GM23338 (cell line): ENCODE measurements at regions not wholly inside any gene's neighbourhood (a gene's known extent, or its start where the extent isn't known, plus 50 kb on each side); places are given as distances from the start of the nearest gene placed in this dataset.

Experiments
- ATAC-seq: fragments of 200-7000 bp; cut with Tn5 transposase; 3 replicates; pipeline ENCODE4 v1.9.1; 2020
- DNase-seq: peaks from one replicate; pipeline ENCODE4 v3.0.0-alpha.2; 2015; ENCODE audit warnings: low spot score
- H2AFZ ChIP-seq: fragments of 200-600 bp; sonication (generic); 2 replicates; pipeline ENCODE4 v1.8.0; 2016; ENCODE audit warnings: antibody characterized with exemption, mild to moderate bottlenecking, moderate library complexity
- H3F3A ChIP-seq: fragments of 200-600 bp; sonication (generic); replicated peaks from 2 replicates; pipeline ENCODE4 v1.8.0; 2017; ENCODE audit warnings: antibody characterized with exemption, mixed run types, low read depth
- H3K27ac ChIP-seq: fragments of 200-600 bp; sonication (generic); 2 replicates; pipeline ENCODE4 v1.6.1; 2016; ENCODE audit warnings: low read depth
- H3K27me3 ChIP-seq: fragments of 200-600 bp; sonication (generic); 2 replicates; pipeline ENCODE4 v1.8.0; 2016; ENCODE audit warnings: mild to moderate bottlenecking, mixed run types, moderate library complexity; ENCODE audit not compliant: insufficient read depth
- H3K36me3 ChIP-seq: fragments of 200-600 bp; sonication (generic); 2 replicates; pipeline ENCODE4 v1.8.0; 2016; ENCODE audit warnings: mild to moderate bottlenecking; ENCODE audit not compliant: insufficient read depth
- H3K4me1 ChIP-seq: fragments of 200-600 bp; sonication (generic); 2 replicates; pipeline ENCODE4 v1.8.0; 2016; ENCODE audit warnings: mild to moderate bottlenecking, moderate library complexity; ENCODE audit not compliant: insufficient read depth
- H3K4me2 ChIP-seq: fragments of 200-600 bp; sonication (generic); 2 replicates; pipeline ENCODE4 v1.7.1; 2017; ENCODE audit warnings: mixed run types
- H3K4me3 ChIP-seq: fragments of 200-600 bp; sonication (generic); 2 replicates; pipeline ENCODE4 v1.6.1; 2016; ENCODE audit warnings: mixed run types
- H3K79me2 ChIP-seq: fragments of 200-600 bp; sonication (generic); replicated peaks from 2 replicates; pipeline ENCODE4 v1.8.0; 2017; ENCODE audit warnings: mild to moderate bottlenecking; ENCODE audit not compliant: insufficient read depth
- H3K9me2 ChIP-seq: fragments of 200-600 bp; sonication (generic); 2 replicates; pipeline ENCODE4 v1.8.0; 2017; ENCODE audit not compliant: insufficient read depth
- H4K20me1 ChIP-seq: fragments of 200-600 bp; sonication (generic); replicated peaks from 2 replicates; pipeline ENCODE4 v1.8.0; 2017; ENCODE audit warnings: mild to moderate bottlenecking; ENCODE audit not compliant: insufficient read depth
- H3K27ac Mint-ChIP-seq: 2 replicates; pipeline ENCODE4 v1.8.0; 2020; ENCODE audit warnings: inconsistent platforms, mild to moderate bottlenecking, moderate library complexity, mixed read lengths
- H3K27me3 Mint-ChIP-seq: 3 replicates; pipeline ENCODE4 v1.8.0; 2022; ENCODE audit warnings: low read depth, mild to moderate bottlenecking, moderate library complexity, mixed read lengths, inconsistent platforms; ENCODE audit not compliant: insufficient read depth, poor library complexity
- H3K36me3 Mint-ChIP-seq: 3 replicates; pipeline ENCODE4 v1.8.0; 2021; ENCODE audit warnings: low read depth, mild to moderate bottlenecking, inconsistent platforms, moderate library complexity, mixed read lengths
- H3K4me1 Mint-ChIP-seq: 3 replicates; pipeline ENCODE4 v1.8.0; 2020; ENCODE audit warnings: mild to moderate bottlenecking, inconsistent platforms, mixed read lengths
- H3K4me3 Mint-ChIP-seq: 3 replicates; pipeline ENCODE4 v1.8.0; 2021; ENCODE audit warnings: moderate library complexity, mild to moderate bottlenecking, inconsistent platforms, mixed read lengths
- H3K9me3 Mint-ChIP-seq: 3 replicates; pipeline ENCODE4 v1.8.0; 2020; ENCODE audit warnings: moderate library complexity, mild to moderate bottlenecking, inconsistent platforms, mixed read lengths
- CREB1 ChIP-seq: fragments of 250-450 bp; sonication (Bioruptor Pico); IDR thresholded peaks from 2 replicates; pipeline ENCODE4 v1.5.0; 2020; ENCODE audit warnings: low read depth, mild to moderate bottlenecking, moderate library complexity
- EZH2 ChIP-seq: fragments of 200-600 bp; sonication (generic); IDR thresholded peaks from one replicate; pipeline ENCODE4 v1.8.0; 2017; ENCODE audit warnings: antibody characterized with exemption, mild to moderate bottlenecking, low read depth; ENCODE audit not compliant: unreplicated experiment
- EZH2phosphoT487 ChIP-seq: fragments of 200-600 bp; sonication (generic); IDR thresholded peaks from one replicate; pipeline ENCODE4 v1.8.1; 2018; ENCODE audit warnings: antibody characterized with exemption; ENCODE audit not compliant: unreplicated experiment
- JUNB ChIP-seq: IDR thresholded peaks from one replicate; pipeline ENCODE4 v1.6.1; 2016; ENCODE audit warnings: antibody characterized with exemption; ENCODE audit not compliant: unreplicated experiment
- NANOG ChIP-seq: IDR thresholded peaks from 2 replicates; pipeline ENCODE4 v1.6.1; 2016; ENCODE audit warnings: antibody characterized with exemption, borderline replicate concordance
- STAT1 ChIP-seq: IDR thresholded peaks from one replicate; pipeline ENCODE4 v1.6.1; 2016; ENCODE audit warnings: antibody characterized with exemption; ENCODE audit not compliant: unreplicated experiment
- ZNF114 ChIP-seq: fragments of 250-450 bp; sonication (Bioruptor Pico); IDR thresholded peaks from 2 replicates; pipeline ENCODE4 v1.5.0; 2020; ENCODE audit warnings: mild to moderate bottlenecking, moderate library complexity
- ZNF331 ChIP-seq: fragments of 250-450 bp; sonication (Bioruptor Pico); IDR thresholded peaks from 2 replicates; pipeline ENCODE4 v1.5.0; 2020; ENCODE audit warnings: low read depth, mild to moderate bottlenecking, moderate library complexity
- TF ChIP-seq, protein P1 (sequence below): fragments of 250-450 bp; sonication (Bioruptor Pico); IDR thresholded peaks from 2 replicates; pipeline ENCODE4 v1.5.0; 2020; ENCODE audit warnings: mild to moderate bottlenecking, moderate library complexity
- TF ChIP-seq, protein P2 (sequence below), 2 experiments: fragments of 200-600 bp in 1 of 2; sonication (generic) in 1 of 2; conservative IDR thresholded peaks; 2 replicates each; pipeline versions ENCODE4 v1.5.1 to v1.6.1; 2016 to 2017; ENCODE audit warnings: antibody characterized with exemption in 2 of 2, low read depth in 2 of 2, mild to moderate bottlenecking in 2 of 2, moderate library complexity in 1 of 2
- TF ChIP-seq, protein P3 (sequence below): IDR thresholded peaks from one replicate; pipeline ENCODE4 v1.6.1; 2018; ENCODE audit warnings: antibody characterized with exemption; ENCODE audit not compliant: unreplicated experiment

DNA sequence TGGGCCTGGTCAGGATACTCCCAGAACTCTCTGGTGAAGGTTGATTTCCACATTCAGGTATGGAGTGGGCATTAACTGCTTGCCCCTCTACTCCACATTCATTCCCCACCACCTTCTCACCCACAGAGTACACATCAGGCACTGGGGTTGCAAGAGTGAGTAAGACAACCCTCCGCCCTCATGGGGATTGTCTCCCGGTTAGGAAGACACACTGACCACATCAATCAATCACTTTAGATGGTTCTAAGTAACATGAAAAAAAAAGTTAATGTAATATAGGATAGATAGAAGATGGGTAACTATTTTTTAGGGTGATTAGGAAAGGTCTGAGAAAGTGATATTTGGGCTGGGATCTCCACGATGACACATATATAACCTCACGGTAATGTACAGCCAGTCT lies 116.0 kb upstream of the NEO1 start:
- Histone ChIP-seq H3K9me2 (peaks cover 6% of the 10 kb centered on the region; the same call in 1 of the 2 replicates), H3K4me2 (no peak overlapping the region), H3K4me1 (no peaks in the 10 kb centered on the region), H3K27ac (no peak overlapping the region), H3K4me3 (no peak overlapping the region), H3K27me3 (no peaks in the 10 kb centered on the region), H2AFZ (no peak overlapping the region), H3K79me2 (no peaks in the 10 kb centered on the region), H3F3A (no peaks in the 10 kb centered on the region), H4K20me1 (no peaks in the 10 kb centered on the region), H3K36me3 (no peaks in the 10 kb centered on the region)
- DNase-seq (no peak), ATAC-seq (no peak)
- Mint-ChIP-seq H3K36me3 (no peaks in the 10 kb centered on the region), H3K27ac (no peak overlapping the region), H3K27me3 (no peaks in the 10 kb centered on the region), H3K4me1 (peaks cover 18% of the 10 kb centered on the region), H3K4me3 (no peak overlapping the region), H3K9me3 (no peaks in the 10 kb centered on the region; the same call in 2 of the 3 replicates)
- TF ChIP-seq CREB1 (CRISPR knock-in tag) (no peak), EZH2phosphoT487 (no peak), ZNF331 (CRISPR knock-in tag) (no peak), NANOG (no peak), STAT1 (no peak)
- TF ChIP-seq, protein P1, sequence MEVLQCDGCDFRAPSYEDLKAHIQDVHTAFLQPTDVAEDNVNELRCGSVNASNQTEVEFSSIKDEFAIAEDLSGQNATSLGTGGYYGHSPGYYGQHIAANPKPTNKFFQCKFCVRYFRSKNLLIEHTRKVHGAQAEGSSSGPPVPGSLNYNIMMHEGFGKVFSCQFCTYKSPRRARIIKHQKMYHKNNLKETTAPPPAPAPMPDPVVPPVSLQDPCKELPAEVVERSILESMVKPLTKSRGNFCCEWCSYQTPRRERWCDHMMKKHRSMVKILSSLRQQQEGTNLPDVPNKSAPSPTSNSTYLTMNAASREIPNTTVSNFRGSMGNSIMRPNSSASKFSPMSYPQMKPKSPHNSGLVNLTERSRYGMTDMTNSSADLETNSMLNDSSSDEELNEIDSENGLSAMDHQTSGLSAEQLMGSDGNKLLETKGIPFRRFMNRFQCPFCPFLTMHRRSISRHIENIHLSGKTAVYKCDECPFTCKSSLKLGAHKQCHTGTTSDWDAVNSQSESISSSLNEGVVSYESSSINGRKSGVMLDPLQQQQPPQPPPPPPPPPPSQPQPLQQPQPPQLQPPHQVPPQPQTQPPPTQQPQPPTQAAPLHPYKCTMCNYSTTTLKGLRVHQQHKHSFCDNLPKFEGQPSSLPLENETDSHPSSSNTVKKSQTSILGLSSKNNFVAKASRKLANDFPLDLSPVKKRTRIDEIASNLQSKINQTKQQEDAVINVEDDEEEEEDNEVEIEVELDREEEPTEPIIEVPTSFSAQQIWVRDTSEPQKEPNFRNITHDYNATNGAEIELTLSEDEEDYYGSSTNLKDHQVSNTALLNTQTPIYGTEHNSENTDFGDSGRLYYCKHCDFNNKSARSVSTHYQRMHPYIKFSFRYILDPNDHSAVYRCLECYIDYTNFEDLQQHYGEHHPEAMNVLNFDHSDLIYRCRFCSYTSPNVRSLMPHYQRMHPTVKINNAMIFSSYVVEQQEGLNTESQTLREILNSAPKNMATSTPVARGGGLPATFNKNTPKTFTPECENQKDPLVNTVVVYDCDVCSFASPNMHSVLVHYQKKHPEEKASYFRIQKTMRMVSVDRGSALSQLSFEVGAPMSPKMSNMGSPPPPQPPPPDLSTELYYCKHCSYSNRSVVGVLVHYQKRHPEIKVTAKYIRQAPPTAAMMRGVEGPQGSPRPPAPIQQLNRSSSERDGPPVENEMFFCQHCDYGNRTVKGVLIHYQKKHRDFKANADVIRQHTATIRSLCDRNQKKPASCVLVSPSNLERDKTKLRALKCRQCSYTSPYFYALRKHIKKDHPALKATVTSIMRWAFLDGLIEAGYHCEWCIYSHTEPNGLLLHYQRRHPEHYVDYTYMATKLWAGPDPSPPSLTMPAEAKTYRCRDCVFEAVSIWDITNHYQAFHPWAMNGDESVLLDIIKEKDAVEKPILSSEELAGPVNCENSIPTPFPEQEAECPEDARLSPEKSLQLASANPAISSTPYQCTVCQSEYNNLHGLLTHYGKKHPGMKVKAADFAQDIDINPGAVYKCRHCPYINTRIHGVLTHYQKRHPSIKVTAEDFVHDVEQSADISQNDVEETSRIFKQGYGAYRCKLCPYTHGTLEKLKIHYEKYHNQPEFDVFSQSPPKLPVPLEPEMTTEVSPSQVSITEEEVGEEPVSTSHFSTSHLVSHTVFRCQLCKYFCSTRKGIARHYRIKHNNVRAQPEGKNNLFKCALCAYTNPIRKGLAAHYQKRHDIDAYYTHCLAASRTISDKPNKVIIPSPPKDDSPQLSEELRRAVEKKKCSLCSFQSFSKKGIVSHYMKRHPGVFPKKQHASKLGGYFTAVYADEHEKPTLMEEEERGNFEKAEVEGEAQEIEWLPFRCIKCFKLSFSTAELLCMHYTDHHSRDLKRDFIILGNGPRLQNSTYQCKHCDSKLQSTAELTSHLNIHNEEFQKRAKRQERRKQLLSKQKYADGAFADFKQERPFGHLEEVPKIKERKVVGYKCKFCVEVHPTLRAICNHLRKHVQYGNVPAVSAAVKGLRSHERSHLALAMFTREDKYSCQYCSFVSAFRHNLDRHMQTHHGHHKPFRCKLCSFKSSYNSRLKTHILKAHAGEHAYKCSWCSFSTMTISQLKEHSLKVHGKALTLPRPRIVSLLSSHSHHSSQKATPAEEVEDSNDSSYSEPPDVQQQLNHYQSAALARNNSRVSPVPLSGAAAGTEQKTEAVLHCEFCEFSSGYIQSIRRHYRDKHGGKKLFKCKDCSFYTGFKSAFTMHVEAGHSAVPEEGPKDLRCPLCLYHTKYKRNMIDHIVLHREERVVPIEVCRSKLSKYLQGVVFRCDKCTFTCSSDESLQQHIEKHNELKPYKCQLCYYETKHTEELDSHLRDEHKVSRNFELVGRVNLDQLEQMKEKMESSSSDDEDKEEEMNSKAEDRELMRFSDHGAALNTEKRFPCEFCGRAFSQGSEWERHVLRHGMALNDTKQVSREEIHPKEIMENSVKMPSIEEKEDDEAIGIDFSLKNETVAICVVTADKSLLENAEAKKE (CRISPR knock-in tag): no peak

DNA sequence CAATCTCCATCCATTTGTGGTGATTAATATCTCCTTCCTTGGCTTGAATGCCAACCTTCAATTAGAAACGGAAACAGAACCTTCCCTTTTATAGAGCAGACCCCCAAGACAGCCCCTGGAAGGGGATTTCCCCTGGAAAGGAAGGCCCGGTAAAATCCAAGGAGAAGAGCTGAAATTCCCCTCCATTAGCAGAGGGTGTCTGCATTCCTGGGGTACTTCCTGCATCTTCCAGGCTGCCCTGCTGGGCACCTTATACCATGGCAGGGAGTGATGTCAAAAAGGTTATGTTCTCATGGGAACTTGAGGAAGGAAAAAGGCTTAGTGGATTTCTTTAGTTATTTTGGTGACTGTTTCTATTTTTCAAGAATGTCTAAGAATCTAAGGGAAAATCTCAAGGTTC lies 116.7 kb upstream of the NEO1 start:
- H3K4me1 Mint-ChIP-seq: peaks cover 18% of the 10 kb centered on the region
- H3K27ac Mint-ChIP-seq: no peak overlapping the region
- no peaks in the 10 kb centered on the region for H3K27me3 ChIP-seq
- no peaks in the 10 kb centered on the region for H3K36me3 ChIP-seq
- H3K36me3 Mint-ChIP-seq: no peaks in the 10 kb centered on the region
- H3K9me3 Mint-ChIP-seq: no peaks in the 10 kb centered on the region; the same call in 2 of the 3 replicates
- H3K4me3 Mint-ChIP-seq: no peak overlapping the region
- H3K4me3 ChIP-seq: no peak overlapping the region
- no peak overlapping the region; the same call in 1 of the 2 replicates for H2AFZ ChIP-seq
- DNase-seq: peak; percentile 27
- no peaks in the 10 kb centered on the region for H3F3A ChIP-seq
- H3K79me2 ChIP-seq: no peaks in the 10 kb centered on the region
- no peak overlapping the region for H3K27ac ChIP-seq
- no peaks in the 10 kb centered on the region for H4K20me1 ChIP-seq
- H3K9me2 ChIP-seq: peaks cover 5% of the 10 kb centered on the region; the same call in 1 of the 2 replicates
- H3K4me1 ChIP-seq: no peaks in the 10 kb centered on the region
- peak; percentile 71 for ATAC-seq
- no peak overlapping the region for H3K4me2 ChIP-seq
- H3K27me3 Mint-ChIP-seq: no peaks in the 10 kb centered on the region
- TF ChIP-seq, protein P2, sequence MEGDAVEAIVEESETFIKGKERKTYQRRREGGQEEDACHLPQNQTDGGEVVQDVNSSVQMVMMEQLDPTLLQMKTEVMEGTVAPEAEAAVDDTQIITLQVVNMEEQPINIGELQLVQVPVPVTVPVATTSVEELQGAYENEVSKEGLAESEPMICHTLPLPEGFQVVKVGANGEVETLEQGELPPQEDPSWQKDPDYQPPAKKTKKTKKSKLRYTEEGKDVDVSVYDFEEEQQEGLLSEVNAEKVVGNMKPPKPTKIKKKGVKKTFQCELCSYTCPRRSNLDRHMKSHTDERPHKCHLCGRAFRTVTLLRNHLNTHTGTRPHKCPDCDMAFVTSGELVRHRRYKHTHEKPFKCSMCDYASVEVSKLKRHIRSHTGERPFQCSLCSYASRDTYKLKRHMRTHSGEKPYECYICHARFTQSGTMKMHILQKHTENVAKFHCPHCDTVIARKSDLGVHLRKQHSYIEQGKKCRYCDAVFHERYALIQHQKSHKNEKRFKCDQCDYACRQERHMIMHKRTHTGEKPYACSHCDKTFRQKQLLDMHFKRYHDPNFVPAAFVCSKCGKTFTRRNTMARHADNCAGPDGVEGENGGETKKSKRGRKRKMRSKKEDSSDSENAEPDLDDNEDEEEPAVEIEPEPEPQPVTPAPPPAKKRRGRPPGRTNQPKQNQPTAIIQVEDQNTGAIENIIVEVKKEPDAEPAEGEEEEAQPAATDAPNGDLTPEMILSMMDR (conservative IDR thresholded peaks at IDR 0.05; ENCODE audit: low read depth in 2 of 2): no peak
- TF ChIP-seq ZNF114: no peak
- no peak for TF ChIP-seq JUNB
- TF ChIP-seq, protein P3, sequence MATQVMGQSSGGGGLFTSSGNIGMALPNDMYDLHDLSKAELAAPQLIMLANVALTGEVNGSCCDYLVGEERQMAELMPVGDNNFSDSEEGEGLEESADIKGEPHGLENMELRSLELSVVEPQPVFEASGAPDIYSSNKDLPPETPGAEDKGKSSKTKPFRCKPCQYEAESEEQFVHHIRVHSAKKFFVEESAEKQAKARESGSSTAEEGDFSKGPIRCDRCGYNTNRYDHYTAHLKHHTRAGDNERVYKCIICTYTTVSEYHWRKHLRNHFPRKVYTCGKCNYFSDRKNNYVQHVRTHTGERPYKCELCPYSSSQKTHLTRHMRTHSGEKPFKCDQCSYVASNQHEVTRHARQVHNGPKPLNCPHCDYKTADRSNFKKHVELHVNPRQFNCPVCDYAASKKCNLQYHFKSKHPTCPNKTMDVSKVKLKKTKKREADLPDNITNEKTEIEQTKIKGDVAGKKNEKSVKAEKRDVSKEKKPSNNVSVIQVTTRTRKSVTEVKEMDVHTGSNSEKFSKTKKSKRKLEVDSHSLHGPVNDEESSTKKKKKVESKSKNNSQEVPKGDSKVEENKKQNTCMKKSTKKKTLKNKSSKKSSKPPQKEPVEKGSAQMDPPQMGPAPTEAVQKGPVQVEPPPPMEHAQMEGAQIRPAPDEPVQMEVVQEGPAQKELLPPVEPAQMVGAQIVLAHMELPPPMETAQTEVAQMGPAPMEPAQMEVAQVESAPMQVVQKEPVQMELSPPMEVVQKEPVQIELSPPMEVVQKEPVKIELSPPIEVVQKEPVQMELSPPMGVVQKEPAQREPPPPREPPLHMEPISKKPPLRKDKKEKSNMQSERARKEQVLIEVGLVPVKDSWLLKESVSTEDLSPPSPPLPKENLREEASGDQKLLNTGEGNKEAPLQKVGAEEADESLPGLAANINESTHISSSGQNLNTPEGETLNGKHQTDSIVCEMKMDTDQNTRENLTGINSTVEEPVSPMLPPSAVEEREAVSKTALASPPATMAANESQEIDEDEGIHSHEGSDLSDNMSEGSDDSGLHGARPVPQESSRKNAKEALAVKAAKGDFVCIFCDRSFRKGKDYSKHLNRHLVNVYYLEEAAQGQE: no peak
- TF ChIP-seq EZH2: no peak
